ENCODE measurements at regions not wholly inside any gene's neighbourhood (a gene's known extent, or its start where the extent isn't known, plus 50 kb on each side); places are given as distances from the start of the nearest gene placed in this dataset.

DNA sequence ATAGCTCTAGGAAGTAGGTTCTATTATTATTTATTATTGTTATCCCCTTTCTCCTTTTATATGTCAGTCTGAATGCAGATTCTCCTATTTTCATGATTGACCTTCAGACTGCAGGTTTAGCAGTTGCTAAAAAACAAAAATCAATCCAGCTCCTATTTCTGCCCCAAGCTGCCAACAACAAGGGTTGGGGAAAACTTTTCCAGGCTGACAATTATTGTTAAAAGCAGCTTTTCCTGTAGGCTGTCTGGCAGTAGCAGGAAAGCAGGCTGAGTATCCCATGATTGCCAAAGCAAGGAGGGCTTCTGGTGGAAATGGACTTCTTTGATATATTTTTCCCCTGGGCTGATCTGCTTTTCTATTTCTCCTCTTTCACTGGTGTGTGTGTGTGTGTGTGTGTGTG is 78.0 kb upstream of the CTLA4 start:
- H3K27me3 Mint-ChIP-seq (ENCODE audit: insufficient read depth), result no peaks in the 10 kb centered on the region; the same call in 1 of the 2 replicates
- no peaks in the 10 kb centered on the region for H3K36me3 Mint-ChIP-seq (ENCODE audit: low read depth)
- no peak overlapping the region for H3K4me3 Mint-ChIP-seq
- TF ChIP-seq, protein P1, sequence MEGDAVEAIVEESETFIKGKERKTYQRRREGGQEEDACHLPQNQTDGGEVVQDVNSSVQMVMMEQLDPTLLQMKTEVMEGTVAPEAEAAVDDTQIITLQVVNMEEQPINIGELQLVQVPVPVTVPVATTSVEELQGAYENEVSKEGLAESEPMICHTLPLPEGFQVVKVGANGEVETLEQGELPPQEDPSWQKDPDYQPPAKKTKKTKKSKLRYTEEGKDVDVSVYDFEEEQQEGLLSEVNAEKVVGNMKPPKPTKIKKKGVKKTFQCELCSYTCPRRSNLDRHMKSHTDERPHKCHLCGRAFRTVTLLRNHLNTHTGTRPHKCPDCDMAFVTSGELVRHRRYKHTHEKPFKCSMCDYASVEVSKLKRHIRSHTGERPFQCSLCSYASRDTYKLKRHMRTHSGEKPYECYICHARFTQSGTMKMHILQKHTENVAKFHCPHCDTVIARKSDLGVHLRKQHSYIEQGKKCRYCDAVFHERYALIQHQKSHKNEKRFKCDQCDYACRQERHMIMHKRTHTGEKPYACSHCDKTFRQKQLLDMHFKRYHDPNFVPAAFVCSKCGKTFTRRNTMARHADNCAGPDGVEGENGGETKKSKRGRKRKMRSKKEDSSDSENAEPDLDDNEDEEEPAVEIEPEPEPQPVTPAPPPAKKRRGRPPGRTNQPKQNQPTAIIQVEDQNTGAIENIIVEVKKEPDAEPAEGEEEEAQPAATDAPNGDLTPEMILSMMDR (IDR thresholded peaks at IDR 0.05), result no peak
- no peaks in the 10 kb centered on the region for H3K9me3 Mint-ChIP-seq
- no peak for DNase-seq
- H3K27ac Mint-ChIP-seq, result no peak overlapping the region
- peaks cover 33% of the 10 kb centered on the region for H3K4me1 Mint-ChIP-seq (ENCODE audit: low read depth)

DNA sequence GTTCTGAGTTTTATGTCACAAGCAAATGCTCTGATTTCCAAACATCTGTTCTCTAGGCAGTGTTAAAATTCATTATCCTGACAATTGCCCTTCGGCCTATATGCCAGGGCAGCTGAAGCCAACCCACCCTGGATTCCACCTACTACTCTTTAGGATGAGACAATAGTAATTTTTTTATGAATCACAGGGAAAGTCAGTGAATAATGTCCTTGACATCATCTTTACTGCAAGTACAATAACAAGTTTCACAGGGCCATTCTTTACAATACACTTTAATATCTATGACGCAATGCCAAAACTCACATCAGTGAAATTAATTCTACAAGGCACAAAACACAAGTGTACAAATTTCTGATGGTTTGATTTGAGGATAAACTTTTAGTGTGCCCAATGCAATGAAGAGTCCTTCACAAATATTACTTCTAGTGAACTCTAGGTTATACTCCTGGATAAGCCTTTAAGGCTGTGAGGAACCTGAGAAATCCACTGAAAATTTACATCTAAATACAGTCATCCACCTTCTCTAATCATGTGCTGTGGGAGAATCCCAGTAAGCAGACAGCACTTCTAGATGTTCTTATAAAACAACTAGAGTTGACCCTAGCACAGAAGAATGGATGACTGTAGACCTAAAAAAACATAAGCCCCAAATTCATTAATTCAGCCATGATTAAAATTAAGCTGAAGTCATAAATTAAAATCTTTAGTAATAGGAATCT is 77.3 kb upstream of the CTLA4 start:
- H3K4me1 Mint-ChIP-seq (ENCODE audit: low read depth), result peaks cover 30% of the 10 kb centered on the region
- TF ChIP-seq, protein P1 (IDR thresholded peaks at IDR 0.05), result no peak
- DNase-seq, result no peak
- H3K4me3 Mint-ChIP-seq, result no peak overlapping the region
- H3K9me3 Mint-ChIP-seq, result no peaks in the 10 kb centered on the region
- H3K36me3 Mint-ChIP-seq (ENCODE audit: low read depth), result no peaks in the 10 kb centered on the region
- no peak overlapping the region for H3K27ac Mint-ChIP-seq
- no peaks in the 10 kb centered on the region for H3K27me3 Mint-ChIP-seq (ENCODE audit: insufficient read depth)

DNA sequence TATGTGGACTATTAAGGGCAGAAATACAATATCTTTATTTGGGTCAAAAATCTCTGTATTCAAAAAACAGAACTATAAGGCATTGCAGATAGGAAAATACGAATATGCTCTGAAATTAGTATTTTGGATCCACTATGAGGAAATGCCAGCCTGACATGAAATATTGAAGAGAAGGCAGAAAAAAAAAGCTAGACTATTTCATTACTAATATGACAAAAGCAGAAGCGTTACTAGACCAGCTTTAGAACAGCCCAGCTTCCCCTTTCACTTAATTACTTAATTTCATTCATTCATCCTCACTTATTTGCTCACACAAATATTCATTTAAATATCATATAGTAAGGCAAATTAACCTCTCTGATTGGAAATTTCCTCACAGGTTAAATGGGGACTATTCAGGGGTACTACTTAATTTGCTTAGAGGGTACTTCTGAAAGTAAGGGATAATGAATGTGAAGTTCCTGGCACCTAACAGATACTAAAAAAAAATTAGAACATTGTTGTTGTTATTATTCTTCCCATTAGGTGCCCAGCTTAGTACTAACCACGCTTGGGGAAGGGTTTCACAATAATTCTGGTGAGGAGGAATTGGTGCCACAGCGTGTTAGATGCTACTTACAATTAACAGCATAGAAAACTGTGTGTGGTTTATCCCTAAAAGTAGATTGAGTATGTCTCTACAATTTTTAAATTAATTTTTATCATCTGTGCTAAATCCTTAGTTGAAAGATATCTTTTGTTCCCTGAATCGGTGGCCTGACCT is 71.1 kb upstream of the CTLA4 start:
- H3K36me3 Mint-ChIP-seq (ENCODE audit: low read depth), result no peaks in the 10 kb centered on the region
- TF ChIP-seq, protein P1 (IDR thresholded peaks at IDR 0.05), result no peak
- no peaks in the 10 kb centered on the region; the same call in 1 of the 2 replicates for H3K27me3 Mint-ChIP-seq (ENCODE audit: insufficient read depth)
- H3K4me3 Mint-ChIP-seq, result no peak overlapping the region
- DNase-seq, result no peak
- H3K4me1 Mint-ChIP-seq (ENCODE audit: low read depth), result peaks cover 21% of the 10 kb centered on the region
- H3K27ac Mint-ChIP-seq, result no peak overlapping the region
- no peaks in the 10 kb centered on the region for H3K9me3 Mint-ChIP-seq

DNA sequence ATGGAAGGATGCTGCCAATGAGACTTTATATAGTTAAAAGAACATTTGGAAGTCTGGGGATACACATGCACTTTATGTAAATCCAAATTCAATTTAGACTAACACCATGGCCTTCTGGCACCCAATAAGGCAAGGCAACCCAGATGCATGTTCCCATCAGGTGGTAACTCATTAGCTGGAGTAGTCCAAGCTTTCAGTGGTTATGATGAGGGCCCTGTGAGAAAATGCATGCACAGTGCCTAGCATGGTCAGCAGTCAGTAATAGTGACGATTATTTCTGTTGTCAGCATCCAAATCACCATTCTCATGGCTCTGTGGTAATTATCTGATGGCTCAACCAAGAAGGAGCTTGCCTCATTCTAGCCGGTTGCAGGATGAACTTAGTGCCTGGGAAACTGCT is 70.3 kb upstream of the CTLA4 start:
- no peak overlapping the region for H3K4me3 Mint-ChIP-seq
- peaks cover 26% of the 10 kb centered on the region for H3K4me1 Mint-ChIP-seq (ENCODE audit: low read depth)
- H3K27me3 Mint-ChIP-seq (ENCODE audit: insufficient read depth), result no peaks in the 10 kb centered on the region; the same call in 1 of the 2 replicates
- no peaks in the 10 kb centered on the region for H3K36me3 Mint-ChIP-seq (ENCODE audit: low read depth)
- TF ChIP-seq, protein P1 (IDR thresholded peaks at IDR 0.05), result no peak
- peak overlapping the region; percentile 67; the same call in 1 of the 2 replicates for H3K27ac Mint-ChIP-seq
- DNase-seq, result no peak
- no peaks in the 10 kb centered on the region for H3K9me3 Mint-ChIP-seq

DNA sequence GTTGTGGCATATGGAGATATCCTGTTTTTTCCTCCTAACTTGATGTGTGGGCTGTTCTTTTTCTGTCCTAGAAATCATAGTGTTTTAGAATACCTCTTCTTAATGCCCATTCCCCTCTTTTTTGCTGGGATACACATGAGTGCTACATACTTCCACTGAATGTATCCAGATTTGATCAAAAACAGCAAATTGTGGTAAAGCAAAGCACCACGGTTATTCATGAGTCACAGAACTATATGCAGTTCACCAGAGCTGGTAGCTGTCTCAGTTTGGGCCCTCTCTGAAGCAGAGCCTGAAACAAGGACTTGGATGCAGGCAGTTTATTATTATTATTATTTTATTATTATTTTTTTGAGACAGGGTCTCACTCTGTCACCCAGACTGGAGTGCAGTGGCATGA is 69.9 kb upstream of the CTLA4 start:
- TF ChIP-seq, protein P1 (IDR thresholded peaks at IDR 0.05), result no peak
- Mint-ChIP-seq H3K4me3 (no peak overlapping the region), H3K4me1 (ENCODE audit: low read depth) (peaks cover 31% of the 10 kb centered on the region), H3K9me3 (no peaks in the 10 kb centered on the region), H3K27me3 (ENCODE audit: insufficient read depth) (no peaks in the 10 kb centered on the region; the same call in 1 of the 2 replicates), H3K36me3 (ENCODE audit: low read depth) (no peaks in the 10 kb centered on the region), H3K27ac (peak overlapping the region; percentile 67)
- DNase-seq, result peak; percentile 53

Measured in HFFc6 (cell line).